ENCODE measurements at regions not wholly inside any gene's neighbourhood (a gene's known extent, or its start where the extent isn't known, plus 50 kb on each side); places are given as distances from the start of the nearest gene placed in this dataset.
A peak's percentile ranks its signal among the peaks of the same experiment; 100 is the strongest.

GRCh38 chr6:153780011-153780410 lies 259.0 kb upstream of the OPRM1 start:
- no peak for DNase-seq

- DNase-seq: no peak
Measured at GRCh38 chr6:153778216-153778615, 260.8 kb upstream of the OPRM1 start.

- no peak for DNase-seq
Measured at GRCh38 chr6:153771577-153771976, 267.5 kb upstream of the OPRM1 start.

- DNase-seq: no peak
Measured at GRCh38 chr6:153767127-153767526, 271.9 kb upstream of the OPRM1 start.

GRCh38 chr6:153758516-153758915 lies 280.5 kb upstream of the OPRM1 start:
- peak; percentile 43 for DNase-seq

- no peak for DNase-seq
Measured at GRCh38 chr6:153735761-153736160, 303.3 kb upstream of the OPRM1 start.

- DNase-seq: no peak
Measured at GRCh38 chr6:153729189-153729588, 309.9 kb upstream of the OPRM1 start.

GRCh38 chr6:153727885-153728284 lies 311.2 kb upstream of the OPRM1 start:
- no peak for DNase-seq

- peak; percentile 17 for DNase-seq
Measured at GRCh38 chr6:153725456-153725855, 313.6 kb upstream of the OPRM1 start.

- no peak for DNase-seq
Measured at GRCh38 chr6:153720732-153721131, 318.3 kb upstream of the OPRM1 start.

GRCh38 chr6:153705429-153705828 lies 333.6 kb upstream of the OPRM1 start:
- no peak for DNase-seq

GRCh38 chr6:153702671-153703070 lies 336.4 kb upstream of the OPRM1 start:
- no peak for DNase-seq

GRCh38 chr6:153698637-153699036 lies 340.4 kb upstream of the OPRM1 start:
- DNase-seq: no peak

GRCh38 chr6:153698001-153698400 lies 341.0 kb upstream of the OPRM1 start:
- peak; percentile 10 for DNase-seq

GRCh38 chr6:153677522-153677921 lies 361.5 kb upstream of the OPRM1 start:
- no peak for DNase-seq

- DNase-seq: no peak
Measured at GRCh38 chr6:153673750-153674149, 365.3 kb upstream of the OPRM1 start.

- no peak for DNase-seq
Measured at GRCh38 chr6:153673225-153673624, 365.8 kb upstream of the OPRM1 start.

- DNase-seq: no peak
Measured at GRCh38 chr6:153670403-153671026, 368.5 kb upstream of the OPRM1 start.

- DNase-seq: no peak
Measured at GRCh38 chr6:153668758-153669157, 370.3 kb upstream of the OPRM1 start.

- no peak for DNase-seq
Measured at GRCh38 chr6:153662982-153663381, 376.1 kb upstream of the OPRM1 start.

- no peak for DNase-seq
Measured at GRCh38 chr6:153645326-153645725, 393.7 kb upstream of the OPRM1 start.

- DNase-seq: no peak
Measured at GRCh38 chr6:153644000-153644399, 395.0 kb upstream of the OPRM1 start.

- no peak for DNase-seq
Measured at GRCh38 chr6:153634416-153634815, 404.6 kb upstream of the OPRM1 start.

- DNase-seq: no peak
Measured at GRCh38 chr6:153625089-153625488, 414.0 kb upstream of the OPRM1 start.

GRCh38 chr6:153624528-153624927 lies 414.5 kb upstream of the OPRM1 start:
- no peak for DNase-seq

GRCh38 chr6:153623496-153623895 lies 415.5 kb upstream of the OPRM1 start:
- DNase-seq: no peak

All from retina (tissue), 1 donor.